T47D (cell line): ENCODE measurements at regions not wholly inside any gene's neighbourhood (a gene's known extent, or its start where the extent isn't known, plus 50 kb on each side); places are given as distances from the start of the nearest gene placed in this dataset.

ENCODE experiments used
- DNase-seq, 2 experiments: peaks; one replicate each; pipeline versions ENCODE4 v3.0.0 to v3.0.0-alpha.2; 2011 to 2012; ENCODE audit warnings: low read depth in 1 of 2, low spot score in 1 of 2
- JUND ChIP-seq: IDR thresholded peaks from 2 replicates; pipeline ENCODE4 v1.6.1; 2012; ENCODE audit warnings: low read depth
- in situ Hi-C: cut with HindIII; loops from 2 replicates; pipeline ENCODE4 v1.10.0; 2016; ENCODE audit warnings: low sequenced_read_pairs, low pct_unique_long_range_greater_than_20kb

DNA sequence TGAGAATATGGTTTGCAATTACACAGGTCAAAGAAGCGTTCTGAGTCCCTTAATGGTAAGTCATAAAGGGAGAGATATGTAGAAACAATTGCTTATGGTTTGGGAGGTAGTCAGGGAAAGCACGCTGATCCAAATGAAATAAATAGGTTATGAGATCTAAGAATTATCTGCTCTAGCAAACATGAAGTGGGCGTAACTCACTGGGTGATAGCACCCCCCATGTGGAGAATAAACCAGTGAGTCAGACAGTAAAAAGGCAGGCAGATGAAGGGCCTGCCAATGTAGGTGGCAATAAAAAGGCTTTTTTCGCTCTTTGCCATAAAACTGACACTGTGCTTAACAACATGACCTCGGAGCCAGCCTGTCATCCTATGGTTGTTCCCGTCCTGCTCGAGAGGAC lies 306.9 kb downstream of the GLRX3 start:
- in situ Hi-C loops: no loop called here
- DNase-seq: no peak
- TF ChIP-seq JUND: no peak

DNA sequence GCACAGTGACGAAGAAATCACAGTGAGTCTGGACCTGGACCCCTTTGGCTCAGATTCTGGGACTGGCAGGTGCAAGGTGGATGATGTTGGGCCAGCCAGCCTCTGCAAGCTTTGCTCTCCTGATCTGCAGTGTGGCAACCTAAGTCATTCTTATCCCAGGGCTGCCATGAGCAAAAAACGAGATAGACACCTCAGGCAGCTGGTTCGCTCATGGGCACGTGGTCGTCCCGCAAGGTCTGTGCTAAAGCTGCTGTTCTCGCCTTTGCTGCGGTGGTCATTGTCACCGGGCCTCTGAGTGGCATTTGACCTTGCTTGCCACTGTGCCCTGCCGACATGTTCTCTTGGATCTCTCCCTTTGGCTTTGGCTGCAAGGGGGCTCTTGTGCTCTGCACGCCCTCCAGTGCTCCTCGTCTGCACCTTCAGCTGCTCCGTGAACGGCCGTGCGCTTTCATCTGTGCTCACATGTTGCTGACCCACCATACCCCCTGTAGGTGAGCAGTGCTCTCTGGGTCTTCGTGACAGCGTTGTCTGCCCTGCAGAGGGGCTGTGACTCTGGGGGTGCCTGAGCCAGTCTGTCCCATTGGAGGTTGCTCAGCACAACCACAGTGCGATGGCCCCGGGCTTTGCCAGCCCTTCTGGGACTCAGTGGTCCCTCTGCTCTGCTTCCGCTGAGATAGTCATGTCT lies 317.0 kb downstream of the GLRX3 start:
- no peak for TF ChIP-seq JUND
- in situ Hi-C loops: no loop called here
- DNase-seq: no peak

DNA sequence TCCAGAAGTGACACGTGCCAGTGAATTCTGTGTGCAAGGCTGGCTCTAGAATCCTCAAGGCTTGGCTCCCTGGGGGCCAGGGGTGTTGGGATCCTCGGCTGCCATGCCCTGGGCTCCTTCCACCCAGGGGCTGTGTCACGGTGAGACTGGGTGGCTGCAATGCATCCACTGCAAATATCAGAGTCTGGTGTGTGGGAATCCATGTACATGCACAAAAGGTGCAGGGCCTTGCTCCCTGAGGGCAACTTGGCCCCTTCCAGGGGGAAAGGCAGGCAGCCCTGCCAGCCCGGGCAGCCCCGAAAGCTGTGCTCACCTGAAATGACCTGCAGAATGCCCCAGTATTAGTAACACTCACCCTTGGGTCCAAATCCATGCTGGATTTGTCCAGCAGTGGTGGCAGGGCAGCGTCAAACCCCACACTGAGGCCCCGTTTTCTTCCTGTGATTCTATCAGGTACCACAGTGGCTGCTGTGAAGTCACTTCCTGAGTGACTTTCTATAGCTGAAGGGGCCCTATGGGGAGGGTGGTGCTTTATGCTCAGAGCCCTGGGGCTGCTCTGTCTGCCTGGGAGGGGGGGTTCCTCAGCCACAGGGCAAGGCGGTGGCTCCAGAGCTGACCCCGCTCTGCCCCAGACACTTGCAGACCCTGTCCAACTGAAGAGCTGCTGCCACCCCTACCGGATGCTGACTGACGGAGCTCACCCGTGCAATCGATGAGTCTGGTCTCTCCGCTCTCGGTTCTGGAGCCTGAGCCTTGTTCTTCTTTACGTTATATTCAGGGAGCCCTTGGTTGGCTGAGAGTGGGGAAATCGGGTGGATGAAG lies 317.7 kb downstream of the GLRX3 start:
- in situ Hi-C loops: no loop called here
- DNase-seq: no peak
- TF ChIP-seq JUND: no peak

DNA sequence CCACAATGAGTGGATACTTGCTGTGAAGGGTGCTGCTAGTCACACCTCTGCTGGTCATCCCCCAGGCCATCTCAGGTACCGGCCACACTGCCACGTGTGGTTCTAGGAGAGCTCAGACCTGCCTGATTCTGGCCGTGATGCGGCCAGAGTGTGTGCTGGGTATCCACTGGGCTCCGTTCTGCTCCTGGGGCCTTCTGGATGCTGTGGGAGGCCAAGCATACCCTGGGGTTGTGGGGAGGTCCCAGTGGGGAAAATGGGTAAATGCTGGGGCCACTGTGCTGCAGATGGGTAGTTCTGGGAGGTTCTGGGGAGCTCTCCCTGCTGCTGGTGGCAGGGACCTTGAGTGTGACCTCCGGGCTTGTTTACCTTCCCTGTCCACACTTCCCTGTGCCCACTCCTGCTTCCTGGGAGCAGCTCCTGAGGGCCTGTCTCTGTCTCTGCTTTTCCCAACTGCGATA lies 318.4 kb downstream of the GLRX3 start:
- in situ Hi-C loops: no loop called here
- DNase-seq: no peak
- TF ChIP-seq JUND: no peak

DNA sequence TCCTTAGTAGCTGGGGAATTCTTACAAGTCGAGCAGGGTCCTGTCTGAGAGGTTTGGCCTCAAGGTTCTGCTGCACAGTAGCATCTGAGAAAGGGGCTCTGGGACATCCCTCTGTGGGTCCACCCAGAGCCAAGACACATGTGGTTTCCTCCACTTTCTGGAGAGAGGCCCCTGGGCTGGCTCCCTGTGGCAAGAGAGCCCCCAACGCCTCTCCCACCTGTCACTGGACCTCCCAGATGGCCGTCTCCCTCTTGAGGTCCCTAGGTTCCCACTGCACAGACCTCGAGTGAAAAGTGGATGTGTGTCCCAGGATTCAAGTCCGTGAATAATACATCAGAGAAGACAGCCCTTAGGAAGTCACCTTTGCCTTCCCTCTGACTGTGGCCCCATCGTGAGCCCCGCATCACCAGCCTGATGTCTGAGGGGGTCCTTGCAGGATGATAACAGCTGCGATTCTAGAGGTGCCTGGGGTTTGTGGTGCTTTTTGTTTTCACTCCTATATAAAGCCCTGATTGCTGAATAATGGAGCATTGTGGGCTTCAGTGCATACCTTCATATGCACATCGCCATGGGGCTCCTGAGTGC lies 319.0 kb downstream of the GLRX3 start:
- no peak for DNase-seq
- no peak for TF ChIP-seq JUND
- in situ Hi-C loops: no loop called here

DNA sequence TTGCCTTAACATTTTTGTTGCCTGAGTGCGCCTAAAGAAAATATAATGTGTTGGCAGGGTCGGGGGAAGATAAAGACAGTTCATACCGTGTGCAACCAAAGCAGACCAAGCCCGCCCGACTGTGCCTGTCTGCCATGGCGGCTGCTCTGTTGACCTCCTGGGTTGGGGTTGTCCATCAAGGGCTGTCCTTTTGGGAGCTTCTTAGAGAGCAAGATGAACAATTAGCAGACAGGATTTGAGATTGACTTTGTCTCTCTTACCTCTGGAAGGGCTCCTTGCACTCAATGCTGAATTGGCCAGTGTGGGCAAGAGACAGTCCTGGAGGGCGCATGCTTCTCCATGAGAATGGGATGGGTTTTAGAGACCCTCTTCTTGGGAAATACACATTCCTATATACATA lies 319.6 kb downstream of the GLRX3 start:
- no peak for DNase-seq
- TF ChIP-seq JUND: no peak
- in situ Hi-C loops: no loop called here

DNA sequence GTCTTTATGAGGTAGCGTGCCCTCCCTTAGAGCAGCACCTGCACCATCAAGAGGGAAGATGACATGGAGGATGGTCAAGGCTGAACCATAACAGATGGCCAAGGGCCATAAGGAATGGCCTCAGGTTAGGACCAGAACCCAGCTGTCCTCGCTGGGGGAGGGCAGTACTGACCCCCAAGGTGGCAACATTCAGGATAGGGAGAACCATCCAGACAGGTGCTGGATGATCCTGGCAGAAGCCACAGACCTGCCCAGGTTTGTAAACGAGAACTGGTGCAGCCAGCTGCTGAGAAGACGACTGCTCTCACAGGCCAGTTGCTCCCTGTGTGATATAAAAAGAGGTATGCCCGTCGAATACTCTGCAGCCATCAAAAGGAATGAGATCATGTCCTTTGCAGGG lies 320.4 kb downstream of the GLRX3 start:
- no peak for DNase-seq
- in situ Hi-C loops: no loop called here
- no peak for TF ChIP-seq JUND

DNA sequence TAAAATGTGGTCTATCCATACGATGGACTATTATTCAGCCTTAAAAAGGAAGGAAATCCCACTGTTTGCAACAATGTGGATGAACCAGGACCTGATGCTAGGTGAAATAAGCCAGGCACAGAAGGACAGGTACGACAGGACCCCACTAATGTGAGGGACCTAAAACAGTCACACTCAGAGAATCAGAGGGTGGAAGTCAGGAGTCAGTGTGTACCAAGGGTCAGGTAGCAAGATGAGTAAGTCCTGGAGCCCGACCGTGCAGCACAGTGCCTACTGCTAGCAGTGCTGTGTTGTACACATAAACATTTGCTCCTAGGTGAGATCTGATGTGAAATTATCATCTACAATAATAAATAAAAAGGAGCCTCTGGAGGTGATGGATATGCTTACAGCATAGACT lies 322.3 kb downstream of the GLRX3 start:
- in situ Hi-C loops: no loop called here
- TF ChIP-seq JUND: no peak
- no peak for DNase-seq

DNA sequence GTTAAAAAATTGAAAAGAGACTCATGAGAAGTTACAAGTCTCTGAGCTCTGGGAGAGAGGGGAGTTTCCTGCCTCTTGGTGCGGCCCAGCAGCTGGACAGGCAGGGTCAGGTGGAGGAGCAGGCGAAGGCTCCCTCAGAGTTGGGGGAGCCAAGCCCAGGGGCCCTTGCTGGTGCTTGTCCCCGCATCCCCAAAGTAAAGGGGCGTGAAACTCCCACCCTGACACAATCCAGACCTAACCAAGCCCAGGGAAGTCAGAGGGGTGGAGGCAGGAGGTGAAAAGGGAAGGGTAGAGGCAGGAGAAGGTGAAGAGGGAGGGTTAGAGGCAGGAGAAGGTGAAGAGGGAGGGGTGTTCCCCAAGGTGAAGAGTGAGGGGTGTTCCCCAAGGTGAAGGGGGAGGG lies 322.8 kb downstream of the GLRX3 start:
- no peak for TF ChIP-seq JUND
- no peak for DNase-seq
- in situ Hi-C loops: no loop called here

DNA sequence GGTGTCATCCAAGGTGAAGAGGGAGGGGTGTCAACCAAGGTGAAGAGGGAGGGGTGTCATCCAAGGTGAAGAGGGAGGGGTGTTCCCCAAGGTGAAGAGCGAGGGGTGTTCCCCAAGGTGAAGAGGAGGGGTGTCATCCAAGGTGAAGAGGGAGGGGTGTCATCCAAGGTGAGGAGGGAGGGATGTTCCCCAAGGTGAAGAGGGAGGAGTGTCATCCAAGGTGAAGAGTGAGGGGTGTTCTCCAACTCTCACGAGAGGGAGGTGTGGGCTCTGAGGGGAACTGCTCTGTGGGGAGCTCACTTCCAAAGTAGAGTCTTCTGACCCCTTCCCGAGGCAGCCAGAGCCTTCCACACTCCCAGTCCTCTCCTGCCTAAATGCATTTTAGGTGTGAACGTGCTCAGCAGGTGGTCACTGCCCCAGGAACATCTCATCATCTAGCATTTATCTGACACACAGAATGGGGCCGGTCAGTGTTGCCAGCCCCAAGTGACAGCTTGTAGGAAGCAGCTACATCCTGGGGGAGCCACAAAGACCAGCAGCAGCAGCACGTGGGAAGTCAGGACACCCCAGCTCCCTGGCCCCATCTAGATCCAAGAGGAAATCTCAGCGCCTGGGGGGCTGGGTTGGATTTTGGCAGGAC lies 323.8 kb downstream of the GLRX3 start:
- in situ Hi-C loops: no loop called here
- no peak for TF ChIP-seq JUND
- no peak for DNase-seq

DNA sequence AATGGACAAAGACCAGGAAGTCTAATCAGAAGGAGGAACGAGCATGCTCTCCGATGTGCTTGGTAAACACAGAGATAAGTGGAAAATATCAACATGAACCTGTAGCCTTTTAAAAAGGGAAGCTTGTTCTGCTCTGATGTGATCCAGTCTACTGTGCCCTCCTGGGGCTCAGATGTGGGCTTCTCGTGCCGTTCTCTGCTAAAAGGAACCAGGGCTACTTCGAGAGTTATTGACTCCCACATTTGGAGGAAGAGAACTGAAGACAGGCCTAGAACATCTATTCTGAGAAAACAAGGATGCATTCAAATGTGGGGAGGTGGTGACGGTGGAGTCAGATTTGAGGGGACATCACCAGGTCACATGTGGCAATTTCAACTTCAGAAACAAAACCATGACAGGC lies 325.4 kb downstream of the GLRX3 start:
- DNase-seq: no peak
- TF ChIP-seq JUND: no peak
- in situ Hi-C loops: no loop called here

DNA sequence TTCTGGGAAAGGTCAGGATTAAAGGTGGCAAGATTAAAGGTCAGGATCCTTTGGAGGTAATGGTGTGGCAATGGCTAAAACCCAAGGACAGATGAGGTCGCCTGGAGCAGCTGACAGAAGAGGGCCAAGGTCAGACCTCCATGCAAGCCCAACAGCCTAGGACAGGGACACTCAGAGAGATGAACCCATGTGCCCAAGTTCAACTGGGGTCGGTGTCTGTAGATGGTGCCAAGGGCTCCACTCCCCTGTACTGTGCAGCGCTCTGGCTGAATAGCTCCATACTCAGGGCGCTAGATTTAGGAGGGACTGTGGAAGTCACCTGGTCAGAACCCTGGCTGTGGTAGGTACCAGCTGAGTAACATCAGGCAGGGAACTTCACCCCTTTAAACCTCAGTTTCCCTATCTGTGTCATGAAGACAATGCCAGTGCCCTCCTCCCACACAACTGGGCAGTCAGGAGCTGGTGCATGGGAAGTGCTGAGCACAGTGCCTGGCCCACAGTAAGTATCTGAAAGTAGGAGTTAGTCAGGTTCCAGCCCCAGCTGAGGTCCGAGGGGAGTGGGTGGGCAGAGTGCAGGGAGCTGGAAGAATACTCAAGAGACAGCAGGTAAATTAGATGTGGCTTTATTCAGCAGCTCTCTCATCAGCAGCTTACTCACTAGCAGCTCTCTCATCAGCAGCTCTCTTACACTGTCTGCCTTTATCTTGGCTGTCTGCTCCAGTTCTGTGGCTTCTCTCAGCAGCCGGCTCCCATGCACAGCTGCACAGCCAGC lies 327.1 kb downstream of the GLRX3 start:
- no peak for TF ChIP-seq JUND
- no peak for DNase-seq
- in situ Hi-C loops: no loop called here
